ENCODE measurements at regions not wholly inside any gene's neighbourhood (a gene's known extent, or its start where the extent isn't known, plus 50 kb on each side); places are given as distances from the start of the nearest gene placed in this dataset.
"Not testable (repeated sequence)": the region's sequence is repeated elsewhere in the genome, so short reads cannot be mapped to it uniquely, and the experiment has no call there.

DNA sequence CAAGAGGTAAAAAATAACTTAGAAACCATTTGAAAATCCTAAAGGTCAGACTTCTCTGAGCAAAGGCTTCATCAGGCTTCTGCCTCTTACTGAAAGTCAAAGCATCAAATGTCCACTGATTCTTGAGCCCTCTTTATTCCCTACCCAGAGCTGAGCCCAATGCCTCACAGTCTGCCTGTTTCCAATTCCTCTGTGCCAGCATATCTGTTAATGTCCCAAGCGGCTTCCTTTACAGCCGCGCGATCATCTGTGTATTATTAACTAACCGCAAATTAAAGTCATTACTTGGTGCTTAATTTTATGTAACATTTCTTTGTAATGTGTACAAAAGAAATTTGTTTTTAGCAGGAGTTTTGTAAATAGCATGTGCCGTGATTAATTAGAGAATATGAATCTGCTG is 418.8 kb upstream of the HNRNPA3 start (continued):
- TF ChIP-seq, protein P1, sequence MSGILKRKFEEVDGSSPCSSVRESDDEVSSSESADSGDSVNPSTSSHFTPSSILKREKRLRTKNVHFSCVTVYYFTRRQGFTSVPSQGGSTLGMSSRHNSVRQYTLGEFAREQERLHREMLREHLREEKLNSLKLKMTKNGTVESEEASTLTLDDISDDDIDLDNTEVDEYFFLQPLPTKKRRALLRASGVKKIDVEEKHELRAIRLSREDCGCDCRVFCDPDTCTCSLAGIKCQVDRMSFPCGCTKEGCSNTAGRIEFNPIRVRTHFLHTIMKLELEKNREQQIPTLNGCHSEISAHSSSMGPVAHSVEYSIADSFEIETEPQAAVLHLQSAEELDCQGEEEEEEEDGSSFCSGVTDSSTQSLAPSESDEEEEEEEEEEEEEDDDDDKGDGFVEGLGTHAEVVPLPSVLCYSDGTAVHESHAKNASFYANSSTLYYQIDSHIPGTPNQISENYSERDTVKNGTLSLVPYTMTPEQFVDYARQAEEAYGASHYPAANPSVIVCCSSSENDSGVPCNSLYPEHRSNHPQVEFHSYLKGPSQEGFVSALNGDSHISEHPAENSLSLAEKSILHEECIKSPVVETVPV (CRISPR knock-in tag; IDR thresholded peaks at IDR 0.05) = no peak
- TF ChIP-seq ZC3H10 (CRISPR knock-in tag; IDR thresholded peaks at IDR 0.05) (no peak), RARB (CRISPR knock-in tag; IDR thresholded peaks at IDR 0.05) (no peak), ISL1 (CRISPR knock-in tag; IDR thresholded peaks at IDR 0.05) (no peak)

DNA sequence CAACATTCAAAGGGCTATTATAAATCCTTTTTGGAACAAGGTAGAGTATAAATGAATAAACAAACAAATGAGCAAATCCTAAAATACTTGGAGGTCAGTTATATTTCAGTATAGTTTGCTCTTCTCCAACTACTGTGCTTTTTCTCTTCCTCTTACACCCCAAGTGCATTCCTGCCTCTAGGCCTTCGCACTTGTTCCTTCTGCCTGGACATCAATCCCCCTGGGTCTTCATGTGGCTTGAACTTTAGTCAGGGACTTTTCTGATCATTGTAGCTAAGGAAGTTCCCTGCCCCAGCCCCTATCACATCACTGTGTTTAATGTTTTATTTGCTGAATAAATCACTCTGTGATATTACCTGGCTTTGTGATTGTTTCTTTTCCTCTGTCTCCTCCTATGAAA is 418.2 kb upstream of the HNRNPA3 start:
- TF ChIP-seq, protein P1 (CRISPR knock-in tag; IDR thresholded peaks at IDR 0.05) = no peak
- TF ChIP-seq PPARA (CRISPR knock-in tag; IDR thresholded peaks at IDR 0.05; ENCODE audit: borderline replicate concordance) (no peak), ESRRG (CRISPR knock-in tag; IDR thresholded peaks at IDR 0.05) (no peak), ZNF565 (CRISPR knock-in tag; conservative IDR thresholded peaks at IDR 0.05; ENCODE audit: low read depth) (no peak), OSR1 (CRISPR knock-in tag; IDR thresholded peaks at IDR 0.05) (no peak), BACH2 (CRISPR knock-in tag; IDR thresholded peaks at IDR 0.05; ENCODE audit: borderline replicate concordance) (no peak), TCF4 (CRISPR knock-in tag; IDR thresholded peaks at IDR 0.05; ENCODE audit: borderline replicate concordance) (no peak), ZNF8 (CRISPR knock-in tag; IDR thresholded peaks at IDR 0.05) (no peak)
- TF ChIP-seq, protein P2, sequence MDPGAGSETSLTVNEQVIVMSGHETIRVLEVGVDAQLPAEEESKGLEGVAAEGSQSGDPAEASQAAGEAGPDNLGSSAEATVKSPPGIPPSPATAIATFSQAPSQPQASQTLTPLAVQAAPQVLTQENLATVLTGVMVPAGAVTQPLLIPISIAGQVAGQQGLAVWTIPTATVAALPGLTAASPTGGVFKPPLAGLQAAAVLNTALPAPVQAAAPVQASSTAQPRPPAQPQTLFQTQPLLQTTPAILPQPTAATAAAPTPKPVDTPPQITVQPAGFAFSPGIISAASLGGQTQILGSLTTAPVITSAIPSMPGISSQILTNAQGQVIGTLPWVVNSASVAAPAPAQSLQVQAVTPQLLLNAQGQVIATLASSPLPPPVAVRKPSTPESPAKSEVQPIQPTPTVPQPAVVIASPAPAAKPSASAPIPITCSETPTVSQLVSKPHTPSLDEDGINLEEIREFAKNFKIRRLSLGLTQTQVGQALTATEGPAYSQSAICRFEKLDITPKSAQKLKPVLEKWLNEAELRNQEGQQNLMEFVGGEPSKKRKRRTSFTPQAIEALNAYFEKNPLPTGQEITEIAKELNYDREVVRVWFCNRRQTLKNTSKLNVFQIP (CRISPR knock-in tag; IDR thresholded peaks at IDR 0.05; ENCODE audit: borderline replicate concordance, low read depth) = no peak
- TF ChIP-seq, protein P3, sequence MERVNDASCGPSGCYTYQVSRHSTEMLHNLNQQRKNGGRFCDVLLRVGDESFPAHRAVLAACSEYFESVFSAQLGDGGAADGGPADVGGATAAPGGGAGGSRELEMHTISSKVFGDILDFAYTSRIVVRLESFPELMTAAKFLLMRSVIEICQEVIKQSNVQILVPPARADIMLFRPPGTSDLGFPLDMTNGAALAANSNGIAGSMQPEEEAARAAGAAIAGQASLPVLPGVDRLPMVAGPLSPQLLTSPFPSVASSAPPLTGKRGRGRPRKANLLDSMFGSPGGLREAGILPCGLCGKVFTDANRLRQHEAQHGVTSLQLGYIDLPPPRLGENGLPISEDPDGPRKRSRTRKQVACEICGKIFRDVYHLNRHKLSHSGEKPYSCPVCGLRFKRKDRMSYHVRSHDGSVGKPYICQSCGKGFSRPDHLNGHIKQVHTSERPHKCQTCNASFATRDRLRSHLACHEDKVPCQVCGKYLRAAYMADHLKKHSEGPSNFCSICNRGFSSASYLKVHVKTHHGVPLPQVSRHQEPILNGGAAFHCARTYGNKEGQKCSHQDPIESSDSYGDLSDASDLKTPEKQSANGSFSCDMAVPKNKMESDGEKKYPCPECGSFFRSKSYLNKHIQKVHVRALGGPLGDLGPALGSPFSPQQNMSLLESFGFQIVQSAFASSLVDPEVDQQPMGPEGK (CRISPR knock-in tag; IDR thresholded peaks at IDR 0.05; ENCODE audit: borderline replicate concordance) = no peak
- no peak for ATAC-seq

DNA sequence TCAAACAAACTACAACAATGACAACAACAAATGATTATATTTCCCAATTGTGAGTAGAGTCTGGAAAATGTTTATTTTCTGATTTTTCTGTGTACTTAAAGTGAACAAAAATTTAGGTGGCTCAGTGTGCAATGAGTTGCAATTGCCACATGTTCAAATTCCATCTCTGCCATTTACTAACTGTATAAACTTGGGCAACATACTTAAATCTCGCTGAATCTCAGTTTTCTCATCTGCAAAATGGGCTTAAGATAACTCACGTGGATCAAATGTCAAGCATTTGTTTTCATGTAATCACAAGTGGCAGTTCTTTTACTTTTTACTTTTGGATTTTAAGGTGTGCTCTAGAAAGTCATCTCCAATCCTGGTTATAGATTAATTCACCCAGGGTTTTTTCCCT is 416.8 kb upstream of the HNRNPA3 start:
- no peak for ATAC-seq
- TF ChIP-seq, protein P4, sequence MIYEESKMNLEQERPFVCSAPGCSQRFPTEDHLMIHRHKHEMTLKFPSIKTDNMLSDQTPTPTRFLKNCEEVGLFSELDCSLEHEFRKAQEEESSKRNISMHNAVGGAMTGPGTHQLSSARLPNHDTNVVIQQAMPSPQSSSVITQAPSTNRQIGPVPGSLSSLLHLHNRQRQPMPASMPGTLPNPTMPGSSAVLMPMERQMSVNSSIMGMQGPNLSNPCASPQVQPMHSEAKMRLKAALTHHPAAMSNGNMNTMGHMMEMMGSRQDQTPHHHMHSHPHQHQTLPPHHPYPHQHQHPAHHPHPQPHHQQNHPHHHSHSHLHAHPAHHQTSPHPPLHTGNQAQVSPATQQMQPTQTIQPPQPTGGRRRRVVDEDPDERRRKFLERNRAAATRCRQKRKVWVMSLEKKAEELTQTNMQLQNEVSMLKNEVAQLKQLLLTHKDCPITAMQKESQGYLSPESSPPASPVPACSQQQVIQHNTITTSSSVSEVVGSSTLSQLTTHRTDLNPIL (CRISPR knock-in tag; IDR thresholded peaks at IDR 0.05; ENCODE audit: low read depth) = no peak
- TF ChIP-seq ZFP3 (CRISPR knock-in tag; IDR thresholded peaks at IDR 0.05) = no peak
- no peak for TF ChIP-seq TOX (CRISPR knock-in tag; IDR thresholded peaks at IDR 0.05; ENCODE audit: borderline replicate concordance)
- no peak for TF ChIP-seq SNAI2 (CRISPR knock-in tag; IDR thresholded peaks at IDR 0.05)
- TF ChIP-seq ISL1 (CRISPR knock-in tag; IDR thresholded peaks at IDR 0.05) = no peak
- TF ChIP-seq ZC3H10 (CRISPR knock-in tag; IDR thresholded peaks at IDR 0.05) = no peak
- TF ChIP-seq, protein P1 (CRISPR knock-in tag; IDR thresholded peaks at IDR 0.05) = no peak
- no peak for TF ChIP-seq BACH2 (CRISPR knock-in tag; IDR thresholded peaks at IDR 0.05; ENCODE audit: borderline replicate concordance)
- no peak for TF ChIP-seq TCF4 (CRISPR knock-in tag; IDR thresholded peaks at IDR 0.05; ENCODE audit: borderline replicate concordance)
- TF ChIP-seq ZNF8 (CRISPR knock-in tag; IDR thresholded peaks at IDR 0.05) = no peak
- TF ChIP-seq OSR1 (CRISPR knock-in tag; IDR thresholded peaks at IDR 0.05) = no peak
- no peak for TF ChIP-seq GLIS3 (CRISPR knock-in tag; IDR thresholded peaks at IDR 0.05)
- TF ChIP-seq ZNF565 (CRISPR knock-in tag; conservative IDR thresholded peaks at IDR 0.05; ENCODE audit: low read depth) = no peak
- TF ChIP-seq PPARA (CRISPR knock-in tag; IDR thresholded peaks at IDR 0.05; ENCODE audit: borderline replicate concordance) = no peak
- TF ChIP-seq, protein P2 (CRISPR knock-in tag; IDR thresholded peaks at IDR 0.05; ENCODE audit: borderline replicate concordance, low read depth) = no peak
- TF ChIP-seq RARB (CRISPR knock-in tag; IDR thresholded peaks at IDR 0.05) = no peak

DNA sequence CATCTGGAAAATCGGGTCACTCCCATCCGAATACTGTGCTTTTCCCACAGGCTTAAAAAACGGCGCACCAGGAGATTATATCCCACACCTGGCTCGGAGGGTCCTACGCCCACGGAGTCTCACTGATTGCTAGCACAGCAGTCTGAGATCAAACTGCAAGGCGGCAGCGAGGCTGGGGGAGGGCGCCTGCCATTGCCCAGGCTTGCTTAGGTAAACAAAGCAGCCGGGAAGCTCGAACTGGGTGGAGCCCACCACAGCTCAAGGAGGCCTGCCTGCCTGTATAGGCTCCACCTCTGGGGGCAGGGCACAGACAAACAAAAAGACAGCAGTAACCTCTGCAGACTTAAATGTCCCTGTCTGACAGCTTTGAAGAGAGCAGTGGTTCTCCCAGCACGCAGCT is 415.9 kb upstream of the HNRNPA3 start:
- ATAC-seq = not testable (repeated sequence)
